CD8-positive, alpha-beta memory T cell (primary cell): ENCODE measurements at regions not wholly inside any gene's neighbourhood (a gene's known extent, or its start where the extent isn't known, plus 50 kb on each side); places are given as distances from the start of the nearest gene placed in this dataset.

ENCODE experiments used
- CTCF ChIA-PET: fragments of 350-600 bp; sonication (Branson Sonifier 250); formaldehyde crosslinking; loops from one replicate; lab custom pipeline; 2021; ENCODE audit warnings: antibody characterized with exemption; lab: Charles Lee
- POLR2A ChIA-PET: fragments of 350-600 bp; sonication (Branson Sonifier 250); formaldehyde crosslinking; loops from one replicate; lab custom pipeline; 2021; ENCODE audit warnings: antibody characterized with exemption; lab: Charles Lee
- DNase-seq, 5 donors: peaks; one replicate each; pipeline versions ENCODE4 v3.0.0 to v3.0.0-alpha.2; 2020 to 2022; ENCODE audit warnings: mixed read lengths in 1 of 5
- H3K27ac ChIP-seq: one replicate; pipeline ENCODE4 v1.7.0; 2013; ENCODE audit warnings: low read depth, mild to moderate bottlenecking, low read length, moderate library complexity
- H3K27me3 ChIP-seq: 2 replicates; pipeline ENCODE4 v1.7.0; 2013; ENCODE audit warnings: low read length, mild to moderate bottlenecking; ENCODE audit not compliant: insufficient read depth, poor library complexity, severe bottlenecking
- H3K36me3 ChIP-seq: 2 replicates; pipeline ENCODE4 v1.7.0; 2013; ENCODE audit warnings: mild to moderate bottlenecking, low read length, moderate library complexity; ENCODE audit not compliant: insufficient read depth
- H3K4me1 ChIP-seq: 2 replicates; pipeline ENCODE4 v1.7.0; 2013; ENCODE audit warnings: mild to moderate bottlenecking, low read length, moderate library complexity; ENCODE audit not compliant: insufficient read depth
- H3K4me3 ChIP-seq: 2 replicates; pipeline ENCODE4 v1.7.0; 2013; ENCODE audit warnings: mild to moderate bottlenecking, low read length
- H3K9me3 ChIP-seq: 2 replicates; pipeline ENCODE4 v1.7.0; 2013; ENCODE audit warnings: mild to moderate bottlenecking, low read length
- H3K27ac Mint-ChIP-seq, 8 donors: one replicate each; pipeline ENCODE4 v1.8.0; 2020 to 2021; ENCODE audit warnings: mixed read lengths in 8 of 8, mild to moderate bottlenecking in 6 of 8, inconsistent platforms in 3 of 8, moderate library complexity in 3 of 8
- H3K27me3 Mint-ChIP-seq, 2 donors: one replicate each; pipeline ENCODE4 v1.8.0; 2020 to 2021; ENCODE audit warnings: mixed read lengths in 2 of 2, mild to moderate bottlenecking in 1 of 2, moderate library complexity in 1 of 2
- H3K36me3 Mint-ChIP-seq, 3 donors: one replicate each; pipeline ENCODE4 v1.8.0; 2020 to 2021; ENCODE audit warnings: mixed read lengths in 3 of 3, inconsistent platforms in 1 of 3, mild to moderate bottlenecking in 1 of 3
- H3K4me1 Mint-ChIP-seq, 3 donors: one replicate each; pipeline ENCODE4 v1.8.0; 2020 to 2021; ENCODE audit warnings: mixed read lengths in 3 of 3, inconsistent platforms in 1 of 3, mild to moderate bottlenecking in 1 of 3
- H3K4me3 Mint-ChIP-seq, 7 donors: one replicate each; pipeline ENCODE4 v1.8.0; 2020 to 2021; ENCODE audit warnings: mixed read lengths in 7 of 7, mild to moderate bottlenecking in 6 of 7, moderate library complexity in 4 of 7, inconsistent platforms in 2 of 7
- H3K9me3 Mint-ChIP-seq, 5 donors: one replicate each; pipeline ENCODE4 v1.8.0; 2020 to 2022; ENCODE audit warnings: mixed read lengths in 5 of 5, mild to moderate bottlenecking in 3 of 5, moderate library complexity in 2 of 5, inconsistent platforms in 1 of 5

DNA sequence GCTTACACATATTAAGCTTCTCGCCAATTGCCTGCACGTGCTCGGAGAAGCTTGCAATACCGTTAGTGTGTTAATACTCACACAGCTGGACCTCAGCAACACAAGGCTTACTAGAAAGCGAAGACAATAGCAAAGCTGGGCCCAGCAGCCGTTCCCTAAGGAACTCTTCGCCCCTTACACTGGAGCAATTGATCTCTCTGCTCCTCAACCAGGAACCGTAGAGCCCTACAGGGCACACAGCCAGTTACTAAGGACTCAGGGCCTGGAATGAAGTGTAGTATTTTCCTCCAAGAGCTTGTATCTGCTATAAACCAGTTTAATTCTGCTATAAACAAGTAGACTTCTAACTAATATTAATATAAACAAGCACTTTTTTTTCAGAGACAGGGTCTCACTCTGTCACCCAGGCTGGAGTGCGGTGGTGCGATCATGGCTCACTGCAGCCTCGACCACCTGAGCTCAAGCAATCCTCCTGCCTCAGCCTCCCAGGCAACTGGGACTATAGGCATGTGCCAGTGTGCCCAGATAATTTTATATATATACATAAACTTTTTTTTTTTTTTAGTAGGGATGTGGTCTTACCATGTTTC, 67.0 kb upstream of the SIMC1 start:
- H3K4me1 Mint-ChIP-seq, result peaks cover 0 to 10% (median 0%) of the 10 kb centered on the region in 3 donors
- no peaks in the 10 kb centered on the region for H3K9me3 Mint-ChIP-seq
- no peak overlapping the region for H3K27ac Mint-ChIP-seq
- Histone ChIP-seq H3K36me3 (no peaks in the 10 kb centered on the region), H3K27me3 (no peaks in the 10 kb centered on the region), H3K9me3 (no peaks in the 10 kb centered on the region), H3K27ac (no peak overlapping the region), H3K4me3 (no peak overlapping the region), H3K4me1 (no peaks in the 10 kb centered on the region)
- ChIA-PET POLR2A (no interaction called here), CTCF (interaction anchor here (0.7 kb wide), 1 partner anchor 402 kb away, joined by 3 read pairs; no protein-coding TSS in a partner anchor)
- peaks cover 21 to 40% of the 10 kb centered on the region in 2 donors for H3K27me3 Mint-ChIP-seq
- no peak overlapping the region for H3K4me3 Mint-ChIP-seq
- no peaks in the 10 kb centered on the region for H3K36me3 Mint-ChIP-seq
- DNase-seq, result no peak

DNA sequence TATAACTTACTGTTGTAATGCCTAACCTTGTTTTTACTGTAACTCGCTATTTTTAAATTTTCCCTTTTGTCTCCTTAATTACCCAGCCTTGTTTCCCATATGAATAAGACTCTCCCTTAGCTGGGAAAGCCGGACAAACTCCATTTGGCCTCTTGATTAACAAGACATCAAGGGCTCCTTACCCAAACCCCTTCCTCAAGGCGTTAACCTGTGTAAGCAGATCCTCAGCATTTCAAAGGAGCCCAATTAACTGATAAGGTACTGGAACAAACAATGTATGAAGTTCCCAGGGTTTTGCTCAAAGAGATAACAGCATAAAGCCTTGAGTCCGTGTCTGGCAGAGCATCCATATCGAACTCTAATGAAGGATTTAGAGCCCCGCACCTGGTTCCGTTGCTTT, 66.0 kb upstream of the SIMC1 start:
- no peak overlapping the region for H3K4me3 ChIP-seq
- H3K4me3 Mint-ChIP-seq, result no peak overlapping the region
- H3K36me3 Mint-ChIP-seq, result no peaks in the 10 kb centered on the region
- CTCF ChIA-PET, result interaction anchor here (0.7 kb wide), 1 partner anchor 401 kb away, joined by 3 read pairs; no protein-coding TSS in a partner anchor
- H3K27me3 Mint-ChIP-seq, result peaks cover 23 to 39% of the 10 kb centered on the region in 2 donors
- peaks cover 0 to 10% (median 0%) of the 10 kb centered on the region in 3 donors for H3K4me1 Mint-ChIP-seq
- POLR2A ChIA-PET, result no interaction called here
- H3K9me3 Mint-ChIP-seq, result no peaks in the 10 kb centered on the region
- H3K9me3 ChIP-seq, result no peaks in the 10 kb centered on the region
- H3K27me3 ChIP-seq, result no peaks in the 10 kb centered on the region
- DNase-seq, result no peak
- no peaks in the 10 kb centered on the region for H3K4me1 ChIP-seq
- H3K27ac Mint-ChIP-seq, result no peak overlapping the region
- H3K27ac ChIP-seq, result no peak overlapping the region
- no peaks in the 10 kb centered on the region for H3K36me3 ChIP-seq

GRCh38 chr5:176173647-176174046, 64.6 kb upstream of the SIMC1 start:
- Histone ChIP-seq H3K27me3 (no peaks in the 10 kb centered on the region), H3K9me3 (no peaks in the 10 kb centered on the region), H3K27ac (no peak overlapping the region), H3K36me3 (no peaks in the 10 kb centered on the region), H3K4me3 (no peak overlapping the region), H3K4me1 (no peaks in the 10 kb centered on the region)
- H3K4me1 Mint-ChIP-seq, result peaks cover 0 to 10% (median 0%) of the 10 kb centered on the region in 3 donors
- no peak for DNase-seq
- H3K9me3 Mint-ChIP-seq, result peaks cover 0 to 3% (median 2%) of the 10 kb centered on the region in 5 donors
- CTCF ChIA-PET, result no interaction called here
- peaks cover 0 to 3% (median 0%) of the 10 kb centered on the region in 3 donors for H3K36me3 Mint-ChIP-seq
- H3K4me3 Mint-ChIP-seq, result no peak overlapping the region
- POLR2A ChIA-PET, result no interaction called here
- H3K27me3 Mint-ChIP-seq, result peaks cover 23 to 44% of the 10 kb centered on the region in 2 donors
- no peak overlapping the region for H3K27ac Mint-ChIP-seq

DNA sequence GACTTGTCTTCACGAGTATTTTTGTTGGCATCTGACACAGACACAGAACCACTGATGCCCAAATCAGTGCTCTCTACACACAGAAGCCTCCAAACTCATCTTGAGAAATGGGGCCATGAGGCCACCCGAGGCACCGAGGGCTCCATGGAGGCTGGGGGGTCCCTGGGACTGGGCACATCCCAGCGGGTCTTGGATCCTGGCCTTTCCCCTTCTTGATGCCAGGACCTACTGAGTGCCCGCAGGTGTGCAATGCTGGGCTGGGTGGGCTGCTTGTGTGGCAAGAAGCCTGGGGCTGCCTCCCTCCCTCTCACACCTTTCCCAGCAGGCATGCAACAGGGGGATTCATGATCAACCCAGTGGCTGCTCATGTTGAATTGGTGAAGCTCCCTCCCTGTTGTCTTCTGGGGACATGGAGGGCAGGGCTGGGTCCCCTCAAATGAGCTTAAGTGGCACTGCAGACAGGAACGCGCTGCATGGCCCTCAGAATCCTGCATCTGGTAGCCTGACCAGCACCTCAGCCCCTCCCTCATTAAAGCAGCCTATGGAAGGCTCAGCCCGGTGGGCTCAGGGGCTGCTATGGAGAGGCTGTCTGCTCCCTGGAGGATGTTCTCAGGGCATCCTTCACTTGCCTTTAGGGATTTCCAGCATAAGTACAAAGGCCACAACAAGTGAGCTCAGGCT, 63.7 kb upstream of the SIMC1 start:
- H3K9me3 ChIP-seq, result no peaks in the 10 kb centered on the region
- no peaks in the 10 kb centered on the region for H3K27me3 ChIP-seq
- CTCF ChIA-PET, result no interaction called here
- H3K36me3 ChIP-seq, result no peaks in the 10 kb centered on the region
- no peaks in the 10 kb centered on the region for H3K4me1 ChIP-seq
- POLR2A ChIA-PET, result no interaction called here
- peaks cover 0 to 3% (median 0%) of the 10 kb centered on the region in 3 donors for H3K36me3 Mint-ChIP-seq
- H3K27ac Mint-ChIP-seq, result no peak overlapping the region
- H3K9me3 Mint-ChIP-seq, result peaks cover 0 to 6% (median 2%) of the 10 kb centered on the region in 5 donors
- peaks cover 26 to 49% of the 10 kb centered on the region in 2 donors for H3K27me3 Mint-ChIP-seq
- peaks cover 0 to 10% (median 0%) of the 10 kb centered on the region in 3 donors for H3K4me1 Mint-ChIP-seq
- DNase-seq, result no peak
- H3K4me3 ChIP-seq, result no peak overlapping the region
- no peak overlapping the region for H3K4me3 Mint-ChIP-seq
- H3K27ac ChIP-seq, result no peak overlapping the region

DNA sequence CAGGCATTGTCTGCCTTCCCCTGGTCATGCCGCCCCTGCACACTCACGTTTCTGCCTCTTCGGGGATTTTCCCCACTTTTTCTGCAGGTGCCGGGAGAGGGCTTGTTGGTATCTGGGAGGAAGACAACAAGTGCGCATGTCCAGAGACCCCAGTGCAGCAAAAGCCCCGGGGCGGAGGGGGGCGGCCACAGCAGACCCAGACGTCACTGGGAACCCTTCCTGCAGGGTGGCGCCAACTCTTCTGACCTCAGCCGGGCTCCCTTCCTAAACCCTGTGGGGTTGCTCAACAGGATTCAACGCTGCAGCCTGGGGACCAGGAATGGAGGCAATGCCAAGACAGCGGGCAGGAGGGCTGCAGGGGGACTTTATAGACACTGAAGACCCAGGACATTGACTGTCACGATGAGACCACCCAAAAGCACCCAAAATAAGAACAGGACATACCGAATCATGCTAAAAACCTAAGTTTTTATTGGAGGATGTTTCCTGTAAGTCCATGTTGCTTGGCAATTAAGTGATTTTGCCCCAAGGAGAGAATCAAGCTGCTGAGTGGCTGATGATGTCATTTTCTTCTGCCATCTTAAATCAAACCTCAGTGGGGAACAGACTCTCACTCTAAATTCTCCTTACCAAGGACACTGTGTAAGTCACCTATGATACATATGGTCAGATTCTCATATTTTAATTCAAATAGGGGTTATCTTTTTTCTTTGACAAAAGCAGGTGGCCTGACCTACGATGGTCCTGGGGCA, 62.9 kb upstream of the SIMC1 start:
- Mint-ChIP-seq H3K27ac (no peak overlapping the region), H3K27me3 (peaks cover 29 to 56% of the 10 kb centered on the region in 2 donors), H3K4me3 (no peak overlapping the region), H3K9me3 (peaks cover 0 to 6% (median 2%) of the 10 kb centered on the region in 5 donors), H3K36me3 (peaks cover 0 to 3% (median 0%) of the 10 kb centered on the region in 3 donors), H3K4me1 (peaks cover 0 to 7% (median 0%) of the 10 kb centered on the region in 3 donors)
- DNase-seq, result no peak
- no peaks in the 10 kb centered on the region for H3K36me3 ChIP-seq
- ChIA-PET CTCF (no interaction called here), POLR2A (no interaction called here)
- H3K27me3 ChIP-seq, result no peaks in the 10 kb centered on the region
- no peaks in the 10 kb centered on the region for H3K4me1 ChIP-seq
- no peak overlapping the region for H3K27ac ChIP-seq
- H3K4me3 ChIP-seq, result no peak overlapping the region
- H3K9me3 ChIP-seq, result no peaks in the 10 kb centered on the region

- ChIA-PET CTCF (no interaction called here), POLR2A (no interaction called here)
- Mint-ChIP-seq H3K9me3 (peaks cover 0 to 6% (median 2%) of the 10 kb centered on the region in 5 donors), H3K27me3 (peaks cover 29 to 57% of the 10 kb centered on the region in 2 donors), H3K4me3 (no peak overlapping the region), H3K27ac (no peak overlapping the region), H3K36me3 (peaks cover 0 to 3% (median 0%) of the 10 kb centered on the region in 3 donors), H3K4me1 (no peaks in the 10 kb centered on the region)
- no peaks in the 10 kb centered on the region for H3K4me1 ChIP-seq
- H3K4me3 ChIP-seq, result no peak overlapping the region
- H3K27me3 ChIP-seq, result no peaks in the 10 kb centered on the region
- H3K27ac ChIP-seq, result no peak overlapping the region
- no peaks in the 10 kb centered on the region for H3K36me3 ChIP-seq
- H3K9me3 ChIP-seq, result no peaks in the 10 kb centered on the region
- DNase-seq, result no peak
Measured at GRCh38 chr5:176176231-176176630, 62.0 kb upstream of the SIMC1 start.

- Histone ChIP-seq H3K36me3 (no peaks in the 10 kb centered on the region), H3K9me3 (no peaks in the 10 kb centered on the region), H3K4me3 (no peak overlapping the region), H3K27me3 (no peaks in the 10 kb centered on the region), H3K27ac (no peak overlapping the region), H3K4me1 (no peaks in the 10 kb centered on the region)
- CTCF ChIA-PET, result no interaction called here
- DNase-seq, result no peak
- H3K4me3 Mint-ChIP-seq, result no peak overlapping the region
- H3K36me3 Mint-ChIP-seq, result peaks cover 0 to 3% (median 0%) of the 10 kb centered on the region in 3 donors
- peaks cover 0 to 6% (median 2%) of the 10 kb centered on the region in 5 donors for H3K9me3 Mint-ChIP-seq
- no peak overlapping the region for H3K27ac Mint-ChIP-seq
- no peaks in the 10 kb centered on the region for H3K4me1 Mint-ChIP-seq
- peaks cover 27 to 59% of the 10 kb centered on the region in 2 donors for H3K27me3 Mint-ChIP-seq
- POLR2A ChIA-PET, result no interaction called here
Measured at GRCh38 chr5:176178789-176179188, 59.4 kb upstream of the SIMC1 start.

- Mint-ChIP-seq H3K27me3 (peaks cover 25 to 50% of the 10 kb centered on the region in 2 donors), H3K4me1 (no peaks in the 10 kb centered on the region), H3K36me3 (peaks cover 0 to 3% (median 0%) of the 10 kb centered on the region in 3 donors), H3K27ac (peak overlapping the region in 1 of 8 donors; percentile 44), H3K9me3 (peaks cover 0 to 6% (median 2%) of the 10 kb centered on the region in 5 donors), H3K4me3 (no peak overlapping the region)
- no peak for DNase-seq
- H3K27me3 ChIP-seq, result no peaks in the 10 kb centered on the region
- H3K4me1 ChIP-seq, result no peaks in the 10 kb centered on the region
- no peak overlapping the region for H3K27ac ChIP-seq
- POLR2A ChIA-PET, result no interaction called here
- CTCF ChIA-PET, result no interaction called here
- H3K36me3 ChIP-seq, result no peaks in the 10 kb centered on the region
- no peak overlapping the region for H3K4me3 ChIP-seq
- no peaks in the 10 kb centered on the region for H3K9me3 ChIP-seq
Measured at GRCh38 chr5:176180339-176180738, 57.9 kb upstream of the SIMC1 start.
